K562 (cell line): ENCODE measurements at regions not wholly inside any gene's neighbourhood (a gene's known extent, or its start where the extent isn't known, plus 50 kb on each side); places are given as distances from the start of the nearest gene placed in this dataset.

ENCODE experiments used
- ATAC-seq: fragments of 200-7000 bp; cut with Tn5 transposase; 3 replicates; pipeline ENCODE4 v1.9.1; 2020; ENCODE audit warnings: moderate library complexity
- BruUV-seq: library from RNA; stranded (reverse); fragments of 400-500 nt; replicated peaks from 2 replicates; lab custom pipeline; 2021; lab: Mats Ljungman, UMichigan
- CTCF ChIA-PET: fragments of 300-600 bp; formaldehyde crosslinking; extraction: SDS; loops from one replicate; lab custom pipeline; 2021; ENCODE audit warnings: low intra/inter-chr PET ratio; lab: Yijun Ruan, JAX
- POLR2A ChIA-PET: fragments of 300-600, 350-650 bp; sonication (Branson Sonifier 250); formaldehyde crosslinking; extraction: SDS; loops from one replicate; lab custom pipeline; 2021; ENCODE audit warnings: antibody characterized with exemption, inconsistent platforms; lab: Yijun Ruan, JAX
- DNase-seq, 4 experiments: peaks; one replicate each; pipeline versions ENCODE4 v3.0.0 to v3.0.0-alpha.2; 2011 to 2018; ENCODE audit warnings: low spot score in 3 of 4, mixed read lengths in 3 of 4; ENCODE audit errors: extremely low read depth in 1 of 4
- FAIRE-seq: peaks from 2 replicates; lab custom pipeline; 2011; peaks lifted over from hg19 to GRCh38; lab: Jason Lieb, UNC
- H2AFZ ChIP-seq: 2 replicates; pipeline ENCODE4 v1.6.0; 2011; ENCODE audit warnings: low read depth, low read length, control low read depth, inconsistent platforms
- H3K27ac ChIP-seq: fragments of 200-600 bp; 3 replicates; pipeline ENCODE4 v1.8.0; 2011; ENCODE audit warnings: low read depth, mild to moderate bottlenecking, control low read depth, inconsistent platforms, low read length, moderate library complexity, mixed read lengths; ENCODE audit errors: extremely low read depth
- H3K27me3 ChIP-seq, 2 experiments: fragments of 300-600 bp in 1 of 2; 2 replicates in 1 of 2; 3 replicates in 1 of 2; pipeline versions ENCODE4 v1.6.0 to v1.8.0; 2011; ENCODE audit warnings: inconsistent platforms in 2 of 2, low read length in 2 of 2, mild to moderate bottlenecking in 1 of 2, mixed read lengths in 1 of 2, moderate library complexity in 1 of 2; ENCODE audit not compliant: control insufficient read depth in 2 of 2, insufficient read depth in 2 of 2
- H3K36me3 ChIP-seq: fragments of 300-600 bp; 3 replicates; pipeline ENCODE4 v1.8.0; 2011; ENCODE audit warnings: mild to moderate bottlenecking, low read length, inconsistent platforms; ENCODE audit not compliant: control insufficient read depth, insufficient read depth
- H3K4me1 ChIP-seq, 2 experiments: fragments of 200-600 bp in 1 of 2; replicated peaks in 1 of 2; 2 replicates in 1 of 2; 3 replicates in 1 of 2; pipeline versions ENCODE4 v1.5.1 to v1.8.0; 2011; ENCODE audit warnings: inconsistent platforms in 2 of 2, low read length in 2 of 2, mild to moderate bottlenecking in 1 of 2, mixed read lengths in 1 of 2, moderate library complexity in 1 of 2; ENCODE audit not compliant: control insufficient read depth in 2 of 2, insufficient read depth in 2 of 2
- H3K4me2 ChIP-seq: 2 replicates; pipeline ENCODE4 v1.6.1; 2011; ENCODE audit warnings: low read length, control low read depth, inconsistent platforms, mixed read lengths; ENCODE audit not compliant: insufficient read depth
- H3K4me3 ChIP-seq: fragments of 200-600 bp; sonication (generic), shearing (Covaris generic); 2 replicates; pipeline ENCODE4 v1.5.1; 2016; ENCODE audit warnings: control low read depth, inconsistent platforms
- H3K79me2 ChIP-seq: fragments of 200-600 bp; 3 replicates; pipeline ENCODE4 v1.8.0; 2011; ENCODE audit warnings: low read length, inconsistent platforms; ENCODE audit not compliant: control insufficient read depth, insufficient read depth
- H3K9ac ChIP-seq, 2 experiments: 2 replicates each; pipeline versions ENCODE4 v1.6.0 to v1.6.1; 2011; ENCODE audit warnings: low read depth in 2 of 2, low read length in 2 of 2, control low read depth in 1 of 2, inconsistent platforms in 1 of 2, mild to moderate bottlenecking in 1 of 2, mixed read lengths in 1 of 2; ENCODE audit not compliant: insufficient read depth in 1 of 2
- H3K9me1 ChIP-seq: one replicate; pipeline ENCODE4 v1.6.0; 2011; ENCODE audit warnings: inconsistent platforms, mild to moderate bottlenecking, low read length, moderate library complexity; ENCODE audit not compliant: control insufficient read depth, insufficient read depth
- H3K9me3 ChIP-seq: replicated peaks from 2 replicates; pipeline ENCODE4 v1.5.1; 2011; ENCODE audit warnings: low read depth, low read length, inconsistent platforms; ENCODE audit not compliant: control insufficient read depth, insufficient read depth
- H4K20me1 ChIP-seq: replicated peaks from 2 replicates; pipeline ENCODE4 v1.6.1; 2011; ENCODE audit warnings: low read length, inconsistent platforms, mixed read lengths; ENCODE audit not compliant: control insufficient read depth, insufficient read depth
- HNRNPL ChIP-seq: fragments of 200-400 bp; formaldehyde crosslinking; IDR thresholded peaks from 2 replicates; pipeline ENCODE4 v1.6.1; 2017; ENCODE audit warnings: low read depth, mild to moderate bottlenecking, low read length
- MYBL2 ChIP-seq, 2 experiments: fragments of 450-650 bp in 1 of 2; sonication (generic) in 1 of 2; formaldehyde crosslinking in 1 of 2; IDR thresholded peaks; 2 replicates each; pipeline versions ENCODE4 v1.6.1 to v1.8.1; 2017 to 2022; ENCODE audit warnings: borderline replicate concordance in 1 of 2, inconsistent platforms in 1 of 2, low read depth in 1 of 2, mild to moderate bottlenecking in 1 of 2, missing genetic modification reagents in 1 of 2, moderate library complexity in 1 of 2
- NR2C2 ChIP-seq, 2 experiments: fragments of 200-800 bp in 1 of 2; sonication (Bioruptor generic) in 1 of 2; sonication (generic) in 1 of 2; formaldehyde crosslinking in 1 of 2; IDR thresholded peaks; 2 replicates each; pipeline versions ENCODE4 v1.6.1 to v1.8.0; 2016 to 2022; ENCODE audit warnings: mild to moderate bottlenecking in 1 of 2, missing compliant biosample characterization in 1 of 2, missing genetic modification characterization in 1 of 2, missing genetic modification reagents in 1 of 2
- POLR2A ChIP-seq: fragments of 450-650 bp; conservative IDR thresholded peaks from 2 replicates; pipeline ENCODE4 v1.6.1; 2016
- SRF ChIP-seq, 2 experiments: fragments of 250-450, 450-650 bp in 1 of 2; sonication (Bioruptor Pico) in 1 of 2; sonication (generic) in 1 of 2; formaldehyde crosslinking; IDR thresholded peaks; 2 replicates each; pipeline versions ENCODE4 v1.5.0 to v1.5.1; 2020 to 2022; ENCODE audit warnings: mild to moderate bottlenecking in 1 of 2, missing genetic modification reagents in 1 of 2
- TGIF2 ChIP-seq: sonication (generic); formaldehyde crosslinking; IDR thresholded peaks from 2 replicates; pipeline ENCODE4 v1.8.1; 2022; ENCODE audit warnings: mild to moderate bottlenecking, missing genetic modification reagents, moderate library complexity
- ZBTB17 ChIP-seq: fragments of 450-650 bp; formaldehyde crosslinking; IDR thresholded peaks from 2 replicates; pipeline ENCODE4 v1.4.0; 2020; ENCODE audit warnings: mild to moderate bottlenecking
- ZC3H4 ChIP-seq: sonication (generic); formaldehyde crosslinking; IDR thresholded peaks from 2 replicates; pipeline ENCODE4 v1.9.0; 2021; ENCODE audit warnings: missing genetic modification reagents, borderline replicate concordance
- ZKSCAN1 ChIP-seq: fragments of 150-350 bp; IDR thresholded peaks from 2 replicates; pipeline ENCODE4 v1.6.1; 2016; ENCODE audit warnings: low read depth, low read length
- WGBS: fragments of 100-300 bp; shearing (Covaris generic); methylation state at CpG from one replicate; pipeline ENCODE4 v1.1.6; 2016; ENCODE audit warnings: low coverage, mixed read lengths; ENCODE audit not compliant: insufficient coverage; ENCODE audit errors: missing lambda C conversion rate; 5-methylcytosine and 5-hydroxymethylcytosine counted together
- in situ Hi-C: fragments of 300-500 bp; cut with MboI; formaldehyde crosslinking; loops from 4 replicates; pipeline ENCODE4 v1.15.0; 2018; ENCODE audit warnings: inconsistent platforms, mixed read lengths
- intact Hi-C: fragments of 100-400 bp; cut with micrococcal nuclease; formaldehyde crosslinking; loops from 2 replicates; pipeline ENCODE4 v1.14.2; 2022
- TF ChIP-seq, protein P1 (sequence below), 2 experiments: fragments of 450-650 bp in 1 of 2; sonication (generic) in 1 of 2; formaldehyde crosslinking in 1 of 2; IDR thresholded peaks in 1 of 2; conservative IDR thresholded peaks in 1 of 2; 2 replicates each; pipeline versions ENCODE4 v1.6.1 to v1.8.1; 2016 to 2023; ENCODE audit warnings: mild to moderate bottlenecking in 2 of 2, moderate library complexity in 2 of 2, inconsistent platforms in 1 of 2, missing genetic modification reagents in 1 of 2
- TF ChIP-seq, protein P2 (sequence below): fragments of 250-450 bp; sonication (Bioruptor Pico); IDR thresholded peaks from 2 replicates; pipeline ENCODE4 v1.4.0; 2020; ENCODE audit warnings: borderline replicate concordance
- TF ChIP-seq, protein P3 (sequence below): fragments of 450-650 bp; formaldehyde crosslinking; conservative IDR thresholded peaks from 2 replicates; pipeline ENCODE4 v1.4.0; 2022; ENCODE audit warnings: mild to moderate bottlenecking, missing genetic modification characterization

DNA sequence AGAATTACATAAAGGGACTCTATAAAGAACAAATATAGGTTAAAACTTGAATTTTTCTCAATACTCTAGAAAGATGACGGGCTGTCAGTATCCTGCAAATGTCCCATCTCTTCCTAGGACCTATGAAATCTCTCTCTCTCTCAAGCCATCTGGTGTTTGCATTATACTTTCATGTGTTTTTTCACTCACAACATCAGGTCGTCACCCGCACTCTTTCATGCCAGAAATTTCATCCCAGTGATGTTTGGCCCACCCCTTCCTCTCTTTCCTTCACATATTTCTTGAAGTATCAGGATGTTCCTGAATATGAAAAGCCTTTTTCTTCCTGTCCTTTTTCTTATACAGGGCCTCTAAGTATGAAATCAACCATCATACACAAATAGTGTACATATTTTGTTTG, 63.3 kb upstream of the GAS1 start:
- CTCF ChIA-PET: no interaction called here
- Histone ChIP-seq H3K9me1 (no peaks in the 10 kb centered on the region), H3K9me3 (no peaks in the 10 kb centered on the region), H3K4me2 (no peak overlapping the region), H3K4me1 (no peaks in the 10 kb centered on the region), H3K36me3 (no peaks in the 10 kb centered on the region), H3K27ac (no peak overlapping the region), H3K9ac (no peak overlapping the region), H3K79me2 (no peaks in the 10 kb centered on the region)
- FAIRE-seq: no peak
- BruUV-seq: no TSS peak
- POLR2A ChIA-PET: no interaction called here
- in situ Hi-C loops: no loop called here
- DNase-seq: no peak
- 0% methylated on average over 3 of the region's 3 CpGs for WGBS
- no peak for ATAC-seq
- TF ChIP-seq ZC3H4 (CRISPR knock-in tag) (no peak), TGIF2 (CRISPR knock-in tag) (no peak), MYBL2 (IDR thresholded peaks at IDR 0.05; ENCODE audit: low read depth) (no peak), MYBL2 (CRISPR knock-in tag; IDR thresholded peaks at IDR 0.05; ENCODE audit: borderline replicate concordance) (no peak), HNRNPL (no peak), ZKSCAN1 (no peak), NR2C2 (CRISPR knock-in tag; IDR thresholded peaks at IDR 0.05) (no peak), NR2C2 (tag; IDR thresholded peaks at IDR 0.05) (no peak)
- TF ChIP-seq, all 486 proteins: peak for 0
- Histone ChIP-seq H2AFZ (no peak overlapping the region), H3K27me3 (peaks cover 0 to 6% of the 10 kb centered on the region in 2 experiments; a peak in 4 of 5 replicates), H4K20me1 (no peaks in the 10 kb centered on the region), H3K4me3 (no peak overlapping the region)
- intact Hi-C loops: no loop called here

DNA sequence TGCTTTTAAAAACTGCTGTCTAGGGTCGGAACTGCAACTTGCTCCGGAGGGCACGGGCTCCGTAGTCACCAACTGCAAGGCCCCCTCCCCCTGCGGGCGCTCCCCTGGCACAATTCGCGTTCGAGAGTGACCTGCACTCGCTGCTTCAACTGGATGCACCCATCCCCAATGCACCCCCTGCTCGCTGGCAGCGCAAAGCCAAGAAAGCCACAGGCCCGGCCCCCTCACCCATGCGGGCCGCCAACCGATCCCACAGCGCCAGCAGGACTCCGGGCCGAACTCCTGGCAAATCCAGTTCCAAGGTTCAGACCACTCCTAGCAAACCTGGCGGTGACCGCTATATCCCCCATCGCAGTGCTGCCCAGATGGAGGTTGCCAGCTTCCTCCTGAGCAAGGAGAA, 64.2 kb upstream of the GAS1 start:
- Histone ChIP-seq H3K27me3 (peaks cover 0 to 6% of the 10 kb centered on the region in 2 experiments; a peak in 4 of 5 replicates), H3K36me3 (no peaks in the 10 kb centered on the region), H3K9ac (no peak overlapping the region), H4K20me1 (no peaks in the 10 kb centered on the region), H3K4me1 (no peaks in the 10 kb centered on the region), H3K9me3 (no peaks in the 10 kb centered on the region), H3K4me3 (no peak overlapping the region), H3K79me2 (no peaks in the 10 kb centered on the region), H3K4me2 (no peak overlapping the region), H3K9me1 (no peaks in the 10 kb centered on the region), H3K27ac (no peak overlapping the region), H2AFZ (no peak overlapping the region)
- BruUV-seq: no TSS peak
- FAIRE-seq (no peak), ATAC-seq (no peak), DNase-seq (no peak)
- ChIA-PET CTCF (no interaction called here), POLR2A (no interaction called here)
- in situ Hi-C loops (no loop called here), intact Hi-C loops (no loop called here)
- 0% methylated on average over 14 of the region's 22 CpGs for WGBS
- TF ChIP-seq, protein P1, sequence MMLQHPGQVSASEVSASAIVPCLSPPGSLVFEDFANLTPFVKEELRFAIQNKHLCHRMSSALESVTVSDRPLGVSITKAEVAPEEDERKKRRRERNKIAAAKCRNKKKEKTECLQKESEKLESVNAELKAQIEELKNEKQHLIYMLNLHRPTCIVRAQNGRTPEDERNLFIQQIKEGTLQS (IDR thresholded peaks at IDR 0.05): no peak
- TF ChIP-seq, protein P1 (CRISPR knock-in tag; conservative IDR thresholded peaks at IDR 0.05): no peak
- TF ChIP-seq ZBTB17 (CRISPR knock-in tag) (no peak), SRF (CRISPR knock-in tag; IDR thresholded peaks at IDR 0.05) (no peak), POLR2A (no peak)
- TF ChIP-seq, protein P2, sequence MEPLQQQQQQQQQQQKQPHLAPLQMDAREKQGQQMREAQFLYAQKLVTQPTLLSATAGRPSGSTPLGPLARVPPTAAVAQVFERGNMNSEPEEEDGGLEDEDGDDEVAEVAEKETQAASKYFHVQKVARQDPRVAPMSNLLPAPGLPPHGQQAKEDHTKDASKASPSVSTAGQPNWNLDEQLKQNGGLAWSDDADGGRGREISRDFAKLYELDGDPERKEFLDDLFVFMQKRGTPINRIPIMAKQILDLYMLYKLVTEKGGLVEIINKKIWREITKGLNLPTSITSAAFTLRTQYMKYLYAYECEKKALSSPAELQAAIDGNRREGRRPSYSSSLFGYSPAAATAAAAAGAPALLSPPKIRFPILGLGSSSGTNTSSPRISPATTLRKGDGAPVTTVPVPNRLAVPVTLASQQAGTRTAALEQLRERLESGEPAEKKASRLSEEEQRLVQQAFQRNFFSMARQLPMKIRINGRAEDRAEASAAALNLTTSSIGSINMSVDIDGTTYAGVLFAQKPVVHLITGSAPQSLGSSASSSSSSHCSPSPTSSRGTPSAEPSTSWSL (CRISPR knock-in tag): no peak
- TF ChIP-seq, protein P3, sequence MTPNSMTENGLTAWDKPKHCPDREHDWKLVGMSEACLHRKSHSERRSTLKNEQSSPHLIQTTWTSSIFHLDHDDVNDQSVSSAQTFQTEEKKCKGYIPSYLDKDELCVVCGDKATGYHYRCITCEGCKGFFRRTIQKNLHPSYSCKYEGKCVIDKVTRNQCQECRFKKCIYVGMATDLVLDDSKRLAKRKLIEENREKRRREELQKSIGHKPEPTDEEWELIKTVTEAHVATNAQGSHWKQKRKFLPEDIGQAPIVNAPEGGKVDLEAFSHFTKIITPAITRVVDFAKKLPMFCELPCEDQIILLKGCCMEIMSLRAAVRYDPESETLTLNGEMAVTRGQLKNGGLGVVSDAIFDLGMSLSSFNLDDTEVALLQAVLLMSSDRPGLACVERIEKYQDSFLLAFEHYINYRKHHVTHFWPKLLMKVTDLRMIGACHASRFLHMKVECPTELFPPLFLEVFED (CRISPR knock-in tag): no peak
